ENCODE measurements at regions not wholly inside any gene's neighbourhood (a gene's known extent, or its start where the extent isn't known, plus 50 kb on each side); places are given as distances from the start of the nearest gene placed in this dataset.

DNA sequence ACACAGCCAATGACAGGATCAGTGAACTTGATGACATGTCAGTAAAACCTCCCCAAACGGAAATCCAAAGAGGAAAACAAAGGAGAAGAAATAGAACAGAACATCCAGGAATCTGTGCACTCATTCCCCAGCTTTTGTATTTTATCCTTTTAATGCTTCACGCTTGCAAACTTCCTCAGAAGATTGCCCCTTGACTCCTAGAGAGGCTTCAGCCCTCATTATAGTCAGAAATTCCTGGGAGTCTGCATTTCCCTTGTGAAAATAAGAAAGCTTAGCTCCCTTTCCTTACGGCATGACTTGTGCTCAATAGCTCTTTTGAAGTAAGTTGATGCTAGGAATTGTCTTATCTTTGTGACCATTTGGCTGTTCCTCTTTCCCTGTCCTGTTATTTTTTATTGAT lies 313.6 kb upstream of the OPRM1 start:
- no peak for TF ChIP-seq FOXA1 (IDR thresholded peaks at IDR 0.05; ENCODE audit: borderline replicate concordance)
- TF ChIP-seq SRSF3 (IDR thresholded peaks at IDR 0.05; ENCODE audit: insufficient read depth, low read length) = no peak
- TF ChIP-seq MTF1 (CRISPR knock-in tag; IDR thresholded peaks at IDR 0.05; ENCODE audit: borderline replicate concordance) = no peak
- TF ChIP-seq ESRRA (IDR thresholded peaks at IDR 0.05; ENCODE audit: borderline replicate concordance, low read depth) = no peak
- TF ChIP-seq CHD1 (IDR thresholded peaks at IDR 0.05; ENCODE audit: low read length) = no peak
- TF ChIP-seq, protein P1, sequence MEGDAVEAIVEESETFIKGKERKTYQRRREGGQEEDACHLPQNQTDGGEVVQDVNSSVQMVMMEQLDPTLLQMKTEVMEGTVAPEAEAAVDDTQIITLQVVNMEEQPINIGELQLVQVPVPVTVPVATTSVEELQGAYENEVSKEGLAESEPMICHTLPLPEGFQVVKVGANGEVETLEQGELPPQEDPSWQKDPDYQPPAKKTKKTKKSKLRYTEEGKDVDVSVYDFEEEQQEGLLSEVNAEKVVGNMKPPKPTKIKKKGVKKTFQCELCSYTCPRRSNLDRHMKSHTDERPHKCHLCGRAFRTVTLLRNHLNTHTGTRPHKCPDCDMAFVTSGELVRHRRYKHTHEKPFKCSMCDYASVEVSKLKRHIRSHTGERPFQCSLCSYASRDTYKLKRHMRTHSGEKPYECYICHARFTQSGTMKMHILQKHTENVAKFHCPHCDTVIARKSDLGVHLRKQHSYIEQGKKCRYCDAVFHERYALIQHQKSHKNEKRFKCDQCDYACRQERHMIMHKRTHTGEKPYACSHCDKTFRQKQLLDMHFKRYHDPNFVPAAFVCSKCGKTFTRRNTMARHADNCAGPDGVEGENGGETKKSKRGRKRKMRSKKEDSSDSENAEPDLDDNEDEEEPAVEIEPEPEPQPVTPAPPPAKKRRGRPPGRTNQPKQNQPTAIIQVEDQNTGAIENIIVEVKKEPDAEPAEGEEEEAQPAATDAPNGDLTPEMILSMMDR (IDR thresholded peaks at IDR 0.05 in 2 of 3, conservative IDR thresholded peaks at IDR 0.05 in 1 of 3; ENCODE audit: insufficient read depth in 2 of 3, low read depth in 1 of 3, low read length in 3 of 3) = no peak
- TF ChIP-seq POLR2AphosphoS5 (IDR thresholded peaks at IDR 0.05; ENCODE audit: control insufficient read depth, insufficient read depth, low read depth, low read length) = no peak
- TF ChIP-seq BACH1 (tag; IDR thresholded peaks at IDR 0.05) = no peak
